ENCODE measurements at regions not wholly inside any gene's neighbourhood (a gene's known extent, or its start where the extent isn't known, plus 50 kb on each side); places are given as distances from the start of the nearest gene placed in this dataset.

GRCh38 chr4:187849556-187850225 is 145.9 kb upstream of the ZFP42 start (continued):
- no peak for TF ChIP-seq NRF1 (IDR thresholded peaks at IDR 0.05; ENCODE audit: low read depth, low read length)

All from H1 (cell line).